GM18507 (cell line): ENCODE measurements at regions not wholly inside any gene's neighbourhood (a gene's known extent, or its start where the extent isn't known, plus 50 kb on each side); places are given as distances from the start of the nearest gene placed in this dataset.
A peak's percentile ranks its signal among the peaks of the same experiment; 100 is the strongest.

Source experiments
- DNase-seq: peaks from one replicate; pipeline ENCODE4 v3.0.0; 2011; ENCODE audit warnings: low read depth; ENCODE audit not compliant: insufficient read length; ENCODE audit errors: extremely low spot score
- FAIRE-seq: peaks from 2 replicates; lab custom pipeline; 2011; peaks lifted over from hg19 to GRCh38; lab: Jason Lieb, UNC

GRCh38 chr9:99505936-99506335 is 283.9 kb downstream of the SEC61B start:
- FAIRE-seq (no peak), DNase-seq (no peak)

DNA sequence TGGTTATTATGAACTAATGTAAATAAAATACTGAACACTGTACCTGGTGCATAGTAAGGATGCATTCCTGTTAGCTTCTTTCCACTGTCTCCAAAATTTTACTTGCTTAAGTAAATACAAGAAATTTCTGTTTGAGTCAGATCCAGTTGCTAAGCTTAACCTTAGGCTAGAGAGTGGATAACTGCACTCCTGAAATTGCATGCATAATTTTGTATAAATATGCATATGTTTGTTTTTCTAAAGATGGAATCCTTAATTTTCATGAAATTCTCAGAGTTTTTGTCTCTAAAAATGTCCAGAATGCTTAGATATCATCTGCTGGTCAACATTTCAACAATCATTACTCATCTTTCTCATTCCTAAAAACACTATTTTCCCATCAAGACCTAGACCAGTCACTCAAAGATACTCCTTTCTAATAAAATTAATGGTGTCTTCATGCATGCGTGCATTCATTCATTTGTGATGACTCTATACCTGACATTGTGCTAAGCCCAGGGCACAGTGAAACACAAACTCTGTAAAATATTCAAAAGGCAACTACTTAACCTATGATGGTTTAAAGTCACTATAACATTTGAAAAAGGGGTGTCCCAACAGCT is 284.8 kb downstream of the SEC61B start:
- DNase-seq: no peak
- no peak for FAIRE-seq

DNA sequence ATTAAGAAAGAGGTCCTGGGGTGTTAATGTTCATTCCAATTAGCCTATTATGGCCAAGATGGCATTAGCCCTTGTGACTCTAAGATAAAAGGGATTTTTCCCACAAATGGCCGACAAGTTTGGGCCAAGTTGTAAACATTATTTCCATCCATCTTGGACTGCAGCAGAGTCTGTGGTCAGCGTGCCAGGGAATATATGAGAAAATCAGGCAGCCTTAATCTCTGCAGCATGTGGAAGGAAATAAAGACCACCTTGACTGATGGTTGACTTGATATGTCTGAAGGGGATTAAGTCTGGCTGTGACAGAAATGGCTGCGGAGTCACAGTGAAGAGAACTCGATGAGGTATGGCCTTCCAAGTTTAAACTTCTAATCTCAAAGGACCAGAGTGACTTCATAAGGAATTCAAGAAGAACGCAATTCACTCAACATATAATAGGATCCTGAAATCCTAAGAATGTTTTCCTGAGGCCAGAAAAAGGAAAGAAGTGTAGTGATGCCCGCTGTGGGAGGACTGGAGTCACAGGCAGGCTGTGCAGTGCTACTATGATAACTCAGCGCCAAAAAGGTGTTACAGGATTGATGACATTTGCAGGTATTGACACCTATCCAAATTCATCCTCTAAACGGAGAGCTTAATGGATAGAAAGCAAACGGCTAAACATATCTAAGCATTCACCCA is 287.1 kb downstream of the SEC61B start:
- DNase-seq (no peak), FAIRE-seq (no peak)

DNA sequence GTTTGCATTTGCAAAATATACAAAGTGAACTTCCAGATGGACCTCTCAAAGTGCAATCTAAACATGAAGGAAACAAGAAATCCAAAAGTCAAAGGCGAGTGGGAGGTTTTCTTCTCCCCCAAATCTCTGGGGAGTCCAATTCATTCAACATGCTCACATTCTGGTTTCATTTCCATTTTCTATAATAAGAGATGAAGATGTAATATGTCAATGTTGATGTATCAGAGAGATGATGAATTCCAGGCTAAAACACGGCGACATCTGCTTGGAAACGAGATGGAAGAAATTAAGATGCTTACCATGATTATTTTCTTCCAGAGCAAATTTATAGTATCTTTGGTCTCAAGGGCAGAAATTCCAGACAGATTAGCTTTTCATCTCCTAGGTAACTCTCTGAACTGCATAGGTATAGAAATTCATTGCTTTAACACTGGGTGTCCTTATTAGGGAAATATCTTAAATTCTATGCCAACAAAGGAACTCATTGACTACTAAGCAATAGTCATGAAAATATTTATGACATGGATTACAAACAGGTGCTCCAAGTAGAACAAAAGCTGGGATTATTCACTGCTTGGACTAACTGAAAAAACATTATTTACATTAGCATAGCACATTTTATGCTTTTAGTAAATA is 287.9 kb downstream of the SEC61B start:
- DNase-seq (no peak), FAIRE-seq (peak; percentile 67)

GRCh38 chr9:99511723-99512122 is 289.6 kb downstream of the SEC61B start:
- FAIRE-seq: no peak
- DNase-seq: no peak

- FAIRE-seq (peak; percentile 85), DNase-seq (no peak)
Observed at GRCh38 chr9:99513441-99514112, 291.5 kb downstream of the SEC61B start.

DNA sequence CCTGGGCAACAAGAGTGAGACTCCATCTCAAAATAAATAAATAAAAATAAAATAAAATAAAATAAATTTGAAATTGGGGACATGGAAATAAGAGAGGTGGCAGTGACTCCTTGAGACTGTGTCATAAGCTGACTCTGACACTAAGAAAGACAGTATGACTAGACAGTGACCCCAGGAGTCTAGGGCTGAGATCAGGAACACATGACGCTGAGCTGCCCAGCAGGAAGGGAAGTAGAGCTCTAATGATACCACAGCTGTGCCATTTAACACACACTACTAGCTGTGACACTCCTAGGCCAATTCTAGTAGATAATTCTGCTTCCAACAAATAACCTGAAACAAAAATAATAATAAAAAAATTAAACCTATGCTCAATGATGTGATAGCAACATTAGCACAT is 293.0 kb downstream of the SEC61B start:
- no peak for FAIRE-seq
- no peak for DNase-seq

DNA sequence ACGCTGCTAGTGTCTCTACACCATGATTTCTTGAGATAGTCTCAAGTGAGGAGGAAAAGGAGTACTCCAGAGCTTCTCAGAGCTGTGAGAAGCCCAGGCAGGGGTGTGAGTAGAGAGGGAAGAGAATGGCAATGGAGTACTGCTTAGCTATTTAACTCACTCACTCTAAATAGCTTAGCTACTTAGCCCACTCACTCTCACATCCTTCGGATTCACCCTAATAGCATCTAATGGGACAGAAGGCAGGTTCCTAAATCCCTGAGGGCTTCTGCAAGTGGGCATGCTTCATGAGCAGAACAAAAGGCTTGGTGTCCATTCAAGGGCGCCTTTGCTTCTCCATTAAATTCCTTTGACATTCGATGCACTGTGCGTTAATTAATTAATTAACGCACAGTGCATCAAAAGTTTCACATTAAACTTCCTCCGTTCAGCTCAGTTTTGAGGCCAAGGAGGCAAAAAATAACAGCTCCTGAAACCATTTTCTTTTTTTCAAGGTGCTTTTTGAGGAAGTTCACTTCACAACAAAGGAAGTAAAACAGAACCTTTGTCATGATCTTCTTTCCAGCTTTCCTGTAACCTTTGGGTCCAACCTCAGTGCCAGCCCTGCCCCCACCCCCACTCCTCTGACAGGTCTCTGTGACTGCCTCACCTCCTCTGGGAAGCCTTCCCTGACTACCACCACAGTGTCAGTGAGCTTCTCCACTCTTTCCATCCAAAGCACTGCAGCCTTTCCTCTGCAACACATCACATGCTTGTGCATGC is 294.0 kb downstream of the SEC61B start:
- DNase-seq (no peak), FAIRE-seq (peak; percentile 59)

DNA sequence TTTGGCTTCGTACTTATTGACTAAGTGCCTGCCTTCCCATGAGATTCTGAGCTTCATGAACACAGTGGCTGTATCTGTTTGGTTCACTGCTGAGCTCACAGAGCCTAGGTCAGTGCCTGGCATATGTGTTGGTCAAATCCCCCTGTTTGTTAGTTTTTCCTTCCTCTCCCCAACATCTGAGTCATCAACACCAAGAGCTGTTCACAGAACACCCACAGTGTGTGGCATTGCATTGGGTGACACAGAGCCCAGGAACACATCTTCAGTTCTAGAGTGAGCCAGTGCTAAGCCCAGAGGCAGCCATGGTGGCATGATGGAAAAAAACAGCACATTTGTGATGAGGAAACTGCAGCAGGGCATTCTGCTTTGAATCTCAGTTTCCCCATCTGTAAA is 294.6 kb downstream of the SEC61B start:
- no peak for DNase-seq
- no peak for FAIRE-seq

- DNase-seq (no peak), FAIRE-seq (no peak)
Observed at GRCh38 chr9:99523838-99524237, 297.8 kb upstream of the NR4A3 start.

DNA sequence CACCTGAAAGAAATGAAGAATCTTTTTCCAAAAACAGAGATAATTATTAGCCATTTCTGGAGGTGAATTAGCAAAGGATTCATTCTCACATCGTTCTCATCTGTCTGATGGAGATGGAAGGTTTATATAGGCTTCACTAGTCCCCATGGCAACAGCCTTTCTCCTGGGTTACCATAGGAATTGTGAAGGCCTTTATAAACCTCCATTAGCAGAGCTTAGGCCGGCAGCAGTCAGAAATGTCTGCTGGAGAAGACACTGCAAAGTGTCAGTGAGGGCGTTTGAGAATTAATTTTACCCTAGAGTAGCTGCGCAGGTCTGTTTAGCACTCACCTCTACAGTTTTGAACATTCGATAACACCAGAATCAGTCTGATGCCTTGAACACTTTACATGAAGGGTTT is 290.4 kb upstream of the NR4A3 start:
- DNase-seq (no peak), FAIRE-seq (no peak)

DNA sequence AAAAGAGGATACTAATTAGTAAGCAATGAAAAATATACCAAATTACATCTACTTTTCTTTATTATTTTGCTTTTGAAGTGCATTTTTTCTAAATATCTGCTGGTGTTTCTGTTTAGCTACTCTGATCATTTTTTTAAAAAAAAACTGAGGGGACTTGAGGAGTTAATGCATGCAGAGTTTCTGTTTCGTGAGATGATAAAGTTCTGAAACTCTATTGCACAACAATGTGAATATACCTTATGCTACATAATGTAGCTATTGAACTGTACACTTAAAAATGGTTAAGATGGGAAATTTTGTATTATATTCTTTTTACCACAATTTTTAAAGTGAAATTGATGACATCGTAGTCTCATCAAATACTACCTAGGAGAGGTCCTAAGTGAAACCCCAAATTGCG is 288.3 kb upstream of the NR4A3 start:
- FAIRE-seq (no peak), DNase-seq (no peak)

DNA sequence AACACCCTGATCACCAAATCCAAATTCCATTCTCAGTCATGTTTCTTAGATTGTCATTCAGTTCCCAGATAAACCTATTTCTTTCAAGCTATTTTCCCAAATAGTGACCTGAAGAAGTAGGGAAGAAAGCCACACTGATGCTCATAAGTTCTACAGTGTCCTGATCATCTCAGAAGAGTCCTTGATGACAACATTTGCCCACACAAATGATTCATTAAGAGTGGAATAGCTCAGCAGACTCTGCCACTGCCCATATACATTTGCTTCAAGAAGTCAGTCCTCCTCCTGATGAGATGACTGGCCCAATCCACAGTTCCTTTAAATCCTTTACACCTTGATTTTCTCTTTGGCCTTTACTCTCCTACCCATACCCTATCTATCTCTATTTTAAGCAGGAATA is 283.7 kb upstream of the NR4A3 start:
- FAIRE-seq (no peak), DNase-seq (no peak)

DNA sequence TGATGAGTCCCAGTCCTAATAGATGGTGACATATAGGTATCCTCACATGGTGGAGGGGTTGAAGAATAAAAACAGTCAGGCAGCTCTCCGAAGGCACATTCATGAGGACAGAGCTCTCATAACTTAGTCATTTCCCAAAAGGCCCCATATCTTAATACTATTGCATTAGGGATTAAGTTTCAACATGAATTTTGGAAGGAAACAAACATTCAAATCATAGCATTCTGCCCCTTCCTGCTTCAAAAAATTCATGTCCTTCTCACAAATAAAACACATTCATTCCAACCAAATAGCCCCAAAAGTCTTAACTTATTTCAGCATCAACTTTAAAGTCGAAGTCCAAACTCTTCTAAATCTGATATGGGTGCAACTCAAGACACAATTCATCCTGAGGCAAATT is 277.2 kb upstream of the NR4A3 start:
- FAIRE-seq (no peak), DNase-seq (no peak)

- FAIRE-seq: no peak
Observed at GRCh38 chr9:99549441-99549840, 272.2 kb upstream of the NR4A3 start.

GRCh38 chr9:99555792-99556191 is 265.9 kb upstream of the NR4A3 start:
- no peak for FAIRE-seq
- DNase-seq: no peak

More at GRCh38 chr9:99549441-99549840, 272.2 kb upstream of the NR4A3 start:
- DNase-seq: no peak

- no peak for FAIRE-seq
- no peak for DNase-seq
Observed at GRCh38 chr9:99556998-99557397, 264.7 kb upstream of the NR4A3 start.

GRCh38 chr9:99557816-99558215 is 263.9 kb upstream of the NR4A3 start:
- FAIRE-seq (no peak), DNase-seq (no peak)

DNA sequence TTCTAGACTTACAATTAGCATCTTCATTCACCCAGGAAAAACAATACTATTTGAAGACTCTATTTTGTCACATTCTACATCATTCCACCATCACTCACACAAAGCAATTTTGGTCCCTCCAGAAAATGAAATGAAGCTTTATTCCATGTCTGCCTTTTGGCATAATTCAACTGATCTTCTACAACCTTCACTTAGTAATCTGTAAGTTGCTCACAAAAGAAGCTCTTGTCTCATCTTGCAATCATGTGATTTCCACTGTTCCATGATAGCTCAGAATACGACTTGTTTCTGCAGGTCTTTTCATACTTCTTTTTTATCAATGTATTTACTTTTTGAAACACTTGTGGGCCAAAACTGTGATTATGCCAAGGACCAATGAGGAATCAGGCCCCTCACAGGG is 261.9 kb upstream of the NR4A3 start:
- DNase-seq (no peak), FAIRE-seq (no peak)

- DNase-seq (no peak), FAIRE-seq (no peak)
Observed at GRCh38 chr9:99560561-99560960, 261.1 kb upstream of the NR4A3 start.
